ENCODE measurements at regions not wholly inside any gene's neighbourhood (a gene's known extent, or its start where the extent isn't known, plus 50 kb on each side); places are given as distances from the start of the nearest gene placed in this dataset.

- ChIA-PET POLR2A (no interaction called here), RAD21 (ENCODE audit: low non-redundant PET in 1 of 2, low total read pairs in 2 of 2, uncharacterized antibody in 2 of 2, unreplicated experiment in 2 of 2) (no interaction called here), CTCF (no interaction called here)
- Histone ChIP-seq H3K4me2 (ENCODE audit: low read length) (no peak overlapping the region), H4K20me1 (ENCODE audit: insufficient read depth) (no peaks in the 10 kb centered on the region), H3K9me3 (ENCODE audit: control insufficient read depth in 1 of 2, insufficient read depth in 1 of 2, low read depth in 1 of 2, low read length in 2 of 2) (no peaks in the 10 kb centered on the region), H3K27ac (ENCODE audit: low read depth, low read length) (no peak overlapping the region), H3K9me2 (ENCODE audit: insufficient read depth) (no peaks in the 10 kb centered on the region), H3K79me2 (ENCODE audit: insufficient read depth, low read length) (no peaks in the 10 kb centered on the region), H3K4me1 (ENCODE audit: control insufficient read depth in 1 of 2, insufficient read depth in 2 of 2, low read length in 2 of 2) (no peaks in the 10 kb centered on the region), H3K27me3 (ENCODE audit: insufficient read depth, low read length) (no peaks in the 10 kb centered on the region; the same call in 1 of the 2 replicates), H3K36me3 (ENCODE audit: control insufficient read depth in 1 of 2, insufficient read depth in 2 of 2, low read length in 2 of 2) (no peaks in the 10 kb centered on the region), H3K4me3 (replicated peaks in 1 of 2; ENCODE audit: low read depth in 1 of 2, low read length in 2 of 2) (no peak overlapping the region), H3K9ac (ENCODE audit: low read length) (no peak overlapping the region), H2AFZ (ENCODE audit: low read depth, low read length, poor library complexity, severe bottlenecking) (no peak overlapping the region)
- TF ChIP-seq SIN3A (IDR thresholded peaks at IDR 0.05; ENCODE audit: low read depth) (no peak), REST (IDR thresholded peaks at IDR 0.05; ENCODE audit: low read depth) (no peak), EGR1 (IDR thresholded peaks at IDR 0.05; ENCODE audit: low read depth) (no peak), EZH2phosphoT487 (IDR thresholded peaks at IDR 0.05; ENCODE audit: borderline replicate concordance) (no peak), TCF7L2 (IDR thresholded peaks at IDR 0.05; ENCODE audit: borderline replicate concordance, extremely low read depth, insufficient read depth, insufficient read length) (no peak), POLR2A (IDR thresholded peaks at IDR 0.05; ENCODE audit: borderline replicate concordance, extremely low read depth, insufficient read depth, insufficient read length) (no peak), CBX3 (IDR thresholded peaks at IDR 0.05; ENCODE audit: low read depth) (no peak), SRF (IDR thresholded peaks at IDR 0.05; ENCODE audit: low read depth) (no peak)
- no TSS peak for BruUV-seq (replicated peaks)
- DNase-seq (ENCODE audit: low read depth, low spot score) = no peak
- intact Hi-C loops (cut with micrococcal nuclease) = no loop called here
- ATAC-seq = no peak
These were observed 129.8 kb upstream of the FAM20C start for GRCh38 chr7:62361-63116.
